NCI-H1048 (cell line): ENCODE measurements at regions not wholly inside any gene's neighbourhood (a gene's known extent, or its start where the extent isn't known, plus 50 kb on each side); places are given as distances from the start of the nearest gene placed in this dataset.
"Not testable (repeated sequence)": the region's sequence is repeated elsewhere in the genome, so short reads cannot be mapped to it uniquely, and the experiment has no call there.

Experiments
- DNase-seq: peaks from one replicate; lab custom pipeline; 2025; lab: John Stamatoyannopoulos, UW

- no peak for DNase-seq
These were observed 298.3 kb downstream of the RWDD3 start for GRCh38 chr1:95532335-95532734.

- DNase-seq = no peak
These were observed 301.0 kb downstream of the RWDD3 start for GRCh38 chr1:95534985-95535384.

GRCh38 chr1:95535614-95536013 lies 301.6 kb downstream of the RWDD3 start:
- DNase-seq = no peak

GRCh38 chr1:95536501-95536900 lies 302.5 kb downstream of the RWDD3 start:
- DNase-seq = no peak

GRCh38 chr1:95537176-95537575 lies 303.2 kb downstream of the RWDD3 start:
- no peak for DNase-seq

- not testable (repeated sequence) for DNase-seq
These were observed 304.2 kb downstream of the RWDD3 start for GRCh38 chr1:95538242-95538641.

- no peak for DNase-seq
These were observed 308.9 kb downstream of the RWDD3 start for GRCh38 chr1:95542936-95543335.

- no peak for DNase-seq
These were observed 313.0 kb downstream of the RWDD3 start for GRCh38 chr1:95547005-95547404.

- no peak for DNase-seq
These were observed 314.2 kb downstream of the RWDD3 start for GRCh38 chr1:95548211-95548610.

- DNase-seq = no peak
These were observed 317.2 kb downstream of the RWDD3 start for GRCh38 chr1:95551201-95551600.

GRCh38 chr1:95553595-95553994 lies 319.6 kb downstream of the RWDD3 start:
- no peak for DNase-seq

- no peak for DNase-seq
These were observed 320.4 kb downstream of the RWDD3 start for GRCh38 chr1:95554408-95554807.

GRCh38 chr1:95558791-95559190 lies 324.8 kb downstream of the RWDD3 start:
- DNase-seq = no peak

- no peak for DNase-seq
These were observed 327.3 kb downstream of the RWDD3 start for GRCh38 chr1:95561346-95561745.

GRCh38 chr1:95562230-95562629 lies 328.2 kb downstream of the RWDD3 start:
- DNase-seq = no peak

GRCh38 chr1:95572002-95572401 lies 338.0 kb downstream of the RWDD3 start:
- no peak for DNase-seq

- no peak for DNase-seq
These were observed 339.0 kb downstream of the RWDD3 start for GRCh38 chr1:95572962-95573361.

GRCh38 chr1:95575291-95575690 lies 341.3 kb downstream of the RWDD3 start:
- no peak for DNase-seq

GRCh38 chr1:95578462-95578861 lies 344.5 kb downstream of the RWDD3 start:
- no peak for DNase-seq

GRCh38 chr1:95582191-95582590 lies 348.2 kb downstream of the RWDD3 start:
- no peak for DNase-seq

- no peak for DNase-seq
These were observed 348.7 kb downstream of the RWDD3 start for GRCh38 chr1:95582746-95583145.

GRCh38 chr1:95583661-95584210 lies 349.7 kb downstream of the RWDD3 start:
- DNase-seq = no peak

GRCh38 chr1:95584315-95584714 lies 350.3 kb downstream of the RWDD3 start:
- no peak for DNase-seq

GRCh38 chr1:95604771-95605170 lies 370.8 kb downstream of the RWDD3 start:
- DNase-seq = no peak

- no peak for DNase-seq
These were observed 380.2 kb downstream of the RWDD3 start for GRCh38 chr1:95614197-95614596.
